Transverse colon (tissue), 4 donors: ENCODE measurements at regions not wholly inside any gene's neighbourhood (a gene's known extent, or its start where the extent isn't known, plus 50 kb on each side); places are given as distances from the start of the nearest gene placed in this dataset.

Experiments
- CTCF ChIP-seq, 5 experiments: fragments of 200-600 bp in 3 of 5; fragments of 450-650 bp in 2 of 5; sonication (generic) in 3 of 5; IDR thresholded peaks; 1 replicate in 2 of 5; 2 replicates in 3 of 5; pipeline ENCODE4 v1.5.1; 2016 to 2017; ENCODE audit warnings: antibody characterized with exemption in 5 of 5, inconsistent platforms in 3 of 5, mild to moderate bottlenecking in 2 of 5, moderate library complexity in 1 of 5
- EP300 ChIP-seq: sonication (generic); formaldehyde crosslinking; IDR thresholded peaks from one replicate; pipeline ENCODE4 v1.6.1; 2017; ENCODE audit warnings: antibody characterized with exemption, low read depth
- POLR2A ChIP-seq: fragments of 450-650 bp; IDR thresholded peaks from one replicate; pipeline ENCODE4 v1.6.1; 2016; ENCODE audit warnings: antibody characterized with exemption, mild to moderate bottlenecking, moderate library complexity
- POLR2AphosphoS5 ChIP-seq, 3 donors: sonication (generic); formaldehyde crosslinking; IDR thresholded peaks; one replicate each; pipeline ENCODE4 v1.6.1; 2016; ENCODE audit warnings: antibody characterized with exemption in 3 of 3

- no peak for TF ChIP-seq POLR2A
- no peak for TF ChIP-seq CTCF (IDR thresholded peaks at IDR 0.05)
- no peak for TF ChIP-seq EP300
- TF ChIP-seq POLR2AphosphoS5 (IDR thresholded peaks at IDR 0.05): peak in 2 of 3 donors; percentile 51 to 53
Observed at GRCh38 chr6:169905041-169905807, 153.8 kb downstream of the ERMARD start.
